ENCODE measurements at regions not wholly inside any gene's neighbourhood (a gene's known extent, or its start where the extent isn't known, plus 50 kb on each side); places are given as distances from the start of the nearest gene placed in this dataset.
"Not testable (repeated sequence)": the region's sequence is repeated elsewhere in the genome, so short reads cannot be mapped to it uniquely, and the experiment has no call there.

GRCh38 chr19:32038961-32039360 lies 306.4 kb upstream of the ZNF507 start:
- no peak for DNase-seq (ENCODE audit: low spot score)

DNA sequence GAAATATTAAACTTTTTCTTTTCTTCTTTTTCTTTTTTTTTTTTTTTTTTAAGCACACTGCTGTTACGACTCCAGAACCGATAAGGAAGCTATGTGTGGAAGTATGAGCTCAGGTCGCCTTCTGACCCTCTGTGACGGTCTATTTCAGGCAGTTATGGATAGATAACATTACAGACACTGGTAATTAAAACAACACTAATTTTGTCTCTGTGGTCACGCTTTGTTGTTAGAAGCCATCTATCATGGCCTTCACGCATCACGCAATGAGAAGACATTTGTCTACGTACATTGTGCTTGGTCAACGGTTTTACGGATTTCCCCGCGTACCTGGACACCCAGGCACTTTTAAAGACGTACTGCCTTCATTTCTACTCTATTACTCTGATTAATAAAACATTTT lies 306.0 kb upstream of the ZNF507 start:
- DNase-seq (ENCODE audit: low spot score), result no peak

GRCh38 chr19:32040236-32040635 lies 305.2 kb upstream of the ZNF507 start:
- no peak for DNase-seq (ENCODE audit: low spot score)

DNA sequence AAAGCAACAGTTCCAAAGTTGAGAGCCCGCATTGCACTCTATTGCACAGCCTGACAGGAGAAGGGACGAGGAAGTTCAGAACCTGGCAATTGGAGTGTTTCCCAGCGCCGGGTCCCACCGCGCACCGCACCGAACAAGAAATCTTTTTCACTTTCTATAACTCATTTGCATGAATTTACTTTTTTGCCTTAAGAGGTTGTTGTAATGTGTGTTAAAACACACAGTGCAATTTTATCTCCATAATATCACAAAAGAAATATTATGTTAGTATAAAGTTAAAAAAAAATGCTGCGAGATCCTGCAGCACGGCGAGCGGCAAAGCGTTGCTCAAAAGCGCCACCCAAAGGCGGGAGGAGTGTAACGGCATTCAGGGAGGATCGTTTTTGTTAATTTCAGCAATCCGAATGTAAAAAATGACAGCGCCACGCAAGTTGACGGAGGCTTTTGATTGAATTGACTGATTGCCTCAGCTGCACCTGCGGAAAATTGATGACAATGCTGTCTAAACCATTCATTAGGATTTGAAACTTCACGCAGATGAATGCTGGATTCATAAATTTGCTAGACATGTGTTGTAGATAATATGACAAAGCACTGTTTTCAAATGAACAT lies 303.6 kb upstream of the ZNF507 start:
- DNase-seq (ENCODE audit: low spot score), result peak; percentile 80

- no peak for DNase-seq (ENCODE audit: low spot score)
Measured at GRCh38 chr19:32047788-32048187, 297.6 kb upstream of the ZNF507 start.

DNA sequence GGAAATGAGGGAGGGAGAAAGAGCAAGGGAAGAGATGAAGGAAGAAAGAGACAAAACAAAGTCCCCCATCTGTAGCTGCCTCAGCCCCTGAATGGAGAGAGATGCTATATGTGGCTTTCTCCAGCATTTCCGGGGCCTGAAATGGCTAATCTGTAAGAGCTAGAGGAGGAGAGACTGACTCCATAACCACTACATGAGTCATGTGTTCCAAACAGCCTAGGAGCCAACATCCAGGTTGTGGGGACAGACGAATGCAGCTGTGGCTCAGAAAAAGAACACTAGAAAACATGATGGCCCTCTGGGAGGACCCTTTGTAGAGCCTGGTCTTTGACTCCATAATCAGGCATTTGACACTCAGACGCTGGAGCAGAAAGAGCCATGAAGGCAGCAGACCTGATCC lies 292.0 kb upstream of the ZNF507 start:
- DNase-seq (ENCODE audit: low spot score), result no peak

DNA sequence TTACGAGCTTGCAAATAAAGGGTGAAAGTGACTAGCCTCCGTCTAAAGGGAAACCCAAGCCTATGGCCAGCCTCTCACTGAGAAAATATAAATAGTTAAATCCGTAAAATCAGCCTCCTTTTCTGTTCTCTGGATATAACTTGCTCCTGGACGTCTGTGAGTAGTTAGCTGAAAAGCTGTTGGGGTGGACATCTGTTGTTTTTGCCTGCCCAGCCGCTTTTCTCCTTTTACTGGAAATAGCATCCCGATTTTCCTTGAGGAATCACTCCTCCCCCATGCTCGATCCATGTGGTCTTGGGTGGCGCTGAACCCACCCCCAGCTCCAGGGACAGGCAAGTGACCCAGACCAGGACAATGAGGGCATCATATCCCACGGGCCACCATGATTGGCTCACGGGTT lies 291.5 kb upstream of the ZNF507 start:
- no peak for DNase-seq (ENCODE audit: low spot score)

GRCh38 chr19:32058131-32058530 lies 287.3 kb upstream of the ZNF507 start:
- DNase-seq (ENCODE audit: low spot score), result no peak

- no peak for DNase-seq (ENCODE audit: low spot score)
Measured at GRCh38 chr19:32061315-32061714, 284.1 kb upstream of the ZNF507 start.

GRCh38 chr19:32063601-32064000 lies 281.8 kb upstream of the ZNF507 start:
- DNase-seq (ENCODE audit: low spot score), result no peak

DNA sequence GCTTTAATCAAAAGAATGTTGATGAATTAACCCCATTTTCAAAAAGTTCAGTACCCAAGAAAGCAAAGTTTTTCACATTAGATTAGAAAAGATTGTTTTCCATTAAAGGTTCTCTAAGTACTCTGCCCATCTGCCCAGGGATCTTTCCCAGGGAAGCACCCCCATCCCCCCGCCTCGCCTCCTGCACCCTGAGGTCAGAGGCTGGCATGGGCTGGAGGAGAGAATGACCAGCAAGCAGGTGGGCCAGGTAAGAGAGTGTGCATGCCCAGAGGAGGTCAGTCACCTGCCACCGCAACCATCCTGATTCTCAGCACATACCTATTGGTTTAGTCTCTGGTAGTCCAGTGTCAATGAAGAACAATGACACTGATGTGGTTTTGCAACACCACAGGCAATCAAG lies 279.4 kb upstream of the ZNF507 start:
- no peak for DNase-seq (ENCODE audit: low spot score)

DNA sequence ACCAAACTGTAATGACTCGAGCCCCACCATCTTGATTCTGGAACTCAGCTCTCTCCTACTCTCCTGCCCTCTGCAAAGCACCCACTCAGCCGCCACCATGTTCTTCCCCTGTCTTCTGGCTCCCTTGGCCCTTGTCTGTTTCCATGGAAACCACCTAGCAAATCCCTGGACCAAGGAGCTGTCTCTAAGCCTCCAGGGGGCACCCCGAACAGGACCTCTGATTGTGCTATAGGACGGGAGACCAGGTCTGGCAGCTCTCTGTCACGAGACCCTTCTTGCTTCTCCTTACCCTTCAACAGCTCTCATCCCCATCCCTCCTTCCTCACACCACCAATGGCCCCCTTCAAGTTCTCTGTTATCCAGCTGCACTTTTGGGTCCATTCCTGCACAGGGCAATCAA lies 277.7 kb upstream of the ZNF507 start:
- DNase-seq (ENCODE audit: low spot score), result no peak

GRCh38 chr19:32068793-32069192 lies 276.6 kb upstream of the ZNF507 start:
- no peak for DNase-seq (ENCODE audit: low spot score)

GRCh38 chr19:32070101-32070500 lies 275.3 kb upstream of the ZNF507 start:
- no peak for DNase-seq (ENCODE audit: low spot score)

DNA sequence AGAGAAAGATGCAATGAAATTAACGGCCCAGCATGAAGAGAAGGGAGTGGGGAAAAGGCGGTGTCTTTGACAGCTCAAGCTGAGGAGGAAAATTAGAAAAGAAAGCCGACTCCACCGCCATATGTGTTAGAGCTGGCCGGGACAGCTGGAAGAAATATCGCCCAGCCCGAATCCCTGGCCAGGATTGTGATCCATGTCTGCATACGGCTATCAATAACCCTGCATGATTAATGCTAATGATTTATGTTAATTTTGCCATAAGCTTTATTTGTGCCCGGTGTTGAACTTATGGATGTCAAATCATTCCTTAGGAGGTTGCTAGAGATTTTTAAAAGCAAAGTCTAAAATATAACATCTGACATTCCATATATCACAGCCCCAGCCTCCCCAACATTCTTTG lies 263.4 kb upstream of the ZNF507 start:
- DNase-seq (ENCODE audit: low spot score), result no peak

- not testable (repeated sequence) for DNase-seq (ENCODE audit: low spot score)
Measured at GRCh38 chr19:32084756-32085363, 260.6 kb upstream of the ZNF507 start.

- no peak for DNase-seq (ENCODE audit: low spot score)
Measured at GRCh38 chr19:32091241-32091640, 254.2 kb upstream of the ZNF507 start.

DNA sequence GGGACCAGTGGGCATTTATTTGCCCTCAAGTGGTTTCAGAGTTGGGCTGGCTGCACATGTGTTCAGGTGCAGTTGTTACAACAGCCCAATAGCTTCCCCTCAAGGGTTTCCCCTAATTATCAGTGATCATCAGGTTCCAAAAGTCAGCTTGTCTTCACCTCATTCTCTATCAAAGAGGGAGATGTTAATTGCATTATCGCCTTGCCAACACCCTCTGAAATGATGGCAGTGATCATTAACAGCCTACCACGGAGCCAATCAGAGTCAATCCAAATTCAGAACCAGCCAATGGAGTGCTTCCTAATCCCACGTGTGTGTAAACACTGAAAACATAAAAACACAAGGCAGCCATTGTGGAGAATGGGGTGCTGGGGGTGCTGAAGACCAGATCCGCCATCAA lies 248.4 kb upstream of the ZNF507 start:
- no peak for DNase-seq (ENCODE audit: low spot score)

DNA sequence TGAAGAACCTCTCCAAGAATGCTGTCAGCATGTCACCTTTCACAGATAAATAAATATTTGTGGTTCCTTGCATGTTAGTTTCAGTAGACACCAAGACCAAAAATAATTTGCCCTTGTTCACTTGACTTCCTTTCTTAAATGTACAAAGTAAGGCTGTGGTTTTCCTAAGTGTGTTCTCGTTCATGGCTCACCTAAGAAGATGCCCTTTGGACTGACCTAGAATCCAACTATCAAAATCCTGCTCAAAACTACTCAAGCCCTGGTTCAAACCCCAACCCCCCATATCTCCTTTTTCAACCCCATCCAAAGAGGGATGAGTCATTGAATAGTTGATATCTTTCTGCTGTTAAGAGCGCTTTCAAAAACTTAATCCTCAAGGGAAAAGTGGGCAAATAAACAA lies 247.8 kb upstream of the ZNF507 start:
- DNase-seq (ENCODE audit: low spot score), result no peak

DNA sequence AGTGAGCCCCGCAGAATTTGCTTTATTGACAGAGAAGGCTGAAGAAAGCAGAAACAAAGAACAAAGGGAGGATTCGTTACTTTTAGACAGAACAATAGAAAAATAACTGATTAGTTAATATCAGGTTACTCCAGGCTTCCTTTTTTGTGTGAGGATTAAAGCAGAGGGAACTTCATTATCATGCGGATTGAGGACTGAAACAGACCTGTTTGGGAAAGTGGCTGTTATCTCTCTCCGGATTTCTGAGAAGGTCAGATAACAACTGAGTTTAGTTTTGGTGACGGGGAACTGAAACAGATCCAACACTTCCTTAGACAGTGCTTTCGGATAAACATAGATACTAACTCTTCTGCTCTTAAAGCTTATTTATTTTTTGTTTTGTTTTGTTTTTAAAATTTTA lies 246.4 kb upstream of the ZNF507 start:
- no peak for DNase-seq (ENCODE audit: low spot score)

DNA sequence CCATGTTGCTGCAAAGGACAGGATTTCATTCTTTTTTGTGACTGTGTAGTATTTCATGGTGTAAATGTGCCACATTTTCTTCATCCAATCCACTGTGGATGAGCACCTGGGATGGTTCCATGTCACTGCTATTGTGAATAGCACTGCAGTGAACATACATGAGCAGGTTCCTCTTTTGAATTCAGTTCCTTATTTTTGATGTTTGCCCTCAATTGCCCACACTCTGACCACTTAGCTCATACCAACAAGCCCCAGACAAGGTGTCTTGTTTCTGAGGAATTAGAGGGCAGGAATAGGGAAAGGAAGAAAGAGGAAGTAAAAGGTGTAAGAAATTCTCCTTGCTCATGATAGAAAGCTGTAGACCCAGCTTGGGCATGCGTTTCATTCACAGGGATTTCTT lies 244.2 kb upstream of the ZNF507 start:
- DNase-seq (ENCODE audit: low spot score), result no peak

DNA sequence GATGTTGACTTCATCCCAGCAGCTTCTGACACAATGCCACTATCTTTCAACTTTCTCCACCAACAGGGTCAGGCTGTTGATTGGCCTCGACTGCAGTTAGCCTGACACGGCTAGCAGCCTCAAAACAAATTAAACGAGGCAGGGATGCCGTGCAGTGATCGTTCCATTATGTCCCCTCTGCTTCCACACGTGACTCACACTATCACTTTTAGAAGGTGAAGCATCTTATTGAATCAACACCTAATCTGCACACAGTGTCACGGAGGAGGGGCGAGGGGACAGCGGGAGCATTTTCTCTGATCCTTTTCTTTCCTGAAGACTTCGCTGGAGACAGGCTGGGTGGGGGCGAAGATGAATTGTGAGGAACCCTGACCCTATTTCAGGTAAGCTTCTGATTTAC lies 241.9 kb upstream of the ZNF507 start:
- no peak for DNase-seq (ENCODE audit: low spot score)

- DNase-seq (ENCODE audit: low spot score), result no peak
Measured at GRCh38 chr19:32104153-32104849, 241.1 kb upstream of the ZNF507 start.

DNA sequence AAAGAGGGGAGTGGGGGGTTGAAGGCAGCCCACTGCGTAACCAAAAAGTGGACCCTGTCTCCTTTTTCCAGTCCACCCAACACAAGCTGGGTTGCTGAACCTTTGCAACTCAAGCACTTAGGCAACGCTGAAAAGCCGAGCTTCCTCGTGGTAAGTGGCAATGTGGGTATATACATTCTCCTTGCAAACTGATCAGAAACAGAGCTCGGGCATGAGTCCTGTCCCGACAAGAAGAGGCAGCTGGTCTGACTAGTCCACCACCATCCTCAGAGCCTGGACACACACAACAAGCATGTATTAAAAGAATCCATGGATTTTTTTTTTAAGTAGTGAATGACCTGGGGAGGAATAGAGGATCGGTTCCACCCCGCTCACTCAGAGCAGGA lies 240.6 kb upstream of the ZNF507 start:
- DNase-seq (ENCODE audit: low spot score), result no peak

All from GM03348 (cell line).